ENCODE measurements at regions not wholly inside any gene's neighbourhood (a gene's known extent, or its start where the extent isn't known, plus 50 kb on each side); places are given as distances from the start of the nearest gene placed in this dataset.

DNA sequence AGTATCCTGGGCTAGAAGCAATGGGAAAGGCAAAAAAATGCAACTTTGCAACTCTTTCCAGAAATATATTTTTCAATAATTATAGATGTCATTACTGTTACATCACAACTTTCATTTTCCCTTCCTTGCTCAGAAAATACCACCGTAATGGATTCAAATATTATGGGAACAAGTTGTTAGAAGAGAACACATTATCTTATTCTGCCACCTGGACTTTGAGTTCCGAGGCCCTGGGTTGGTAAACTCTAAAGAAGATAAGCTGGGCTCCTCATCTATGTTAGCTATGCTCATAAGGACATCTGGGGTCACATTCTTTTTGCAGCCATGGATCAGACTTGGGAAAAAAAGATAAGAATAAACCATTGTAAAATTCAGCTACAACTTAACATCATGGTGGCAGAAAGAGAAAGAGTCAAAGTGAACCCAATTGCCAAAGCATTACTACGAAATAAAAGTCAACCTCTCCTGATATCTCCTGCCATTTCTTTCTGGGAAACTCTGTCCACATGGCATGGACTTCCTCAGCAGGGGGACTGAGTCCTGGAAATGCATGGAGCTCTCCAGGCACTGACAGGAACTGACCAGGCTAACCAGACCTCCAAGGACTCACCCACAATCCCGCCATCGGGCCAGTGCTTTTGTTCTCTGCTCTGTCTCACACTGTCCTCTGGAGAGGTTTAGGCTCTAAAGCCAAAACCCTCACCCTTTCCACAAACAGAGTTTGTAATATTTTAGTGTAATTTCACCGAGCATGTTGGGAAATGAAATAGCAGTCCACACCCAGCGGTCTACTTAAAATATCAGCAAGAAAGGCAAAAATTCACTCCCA, 499.1 kb upstream of the RUNX1 start:
- Histone ChIP-seq H3K9me1 (replicated peaks; ENCODE audit: control insufficient read depth, extremely low read depth, insufficient read depth, low read length) (no peaks in the 10 kb centered on the region), H3K9me3 (replicated peaks; ENCODE audit: control insufficient read depth, insufficient read depth, low read length) (no peaks in the 10 kb centered on the region), H3K36me3 (ENCODE audit: control insufficient read depth in 2 of 2, extremely low read depth in 1 of 2, insufficient read depth in 2 of 2, low read length in 2 of 2) (no peaks in the 10 kb centered on the region), H3K79me2 (ENCODE audit: control insufficient read depth, insufficient read depth, low read length) (no peaks in the 10 kb centered on the region), H3K4me2 (ENCODE audit: insufficient read depth, low read length) (no peak overlapping the region), H4K20me1 (replicated peaks; ENCODE audit: control insufficient read depth, extremely low read depth, insufficient read depth, low read length) (no peaks in the 10 kb centered on the region), H2AFZ (ENCODE audit: low read depth, low read length) (no peak overlapping the region), H3K4me1 (ENCODE audit: control insufficient read depth, extremely low read depth, insufficient read depth, low read length) (no peaks in the 10 kb centered on the region), H3K9ac (replicated peaks; ENCODE audit: extremely low read depth, insufficient read depth, low read length) (no peak overlapping the region), H3K4me3 (replicated peaks in 1 of 3; ENCODE audit: insufficient read depth in 1 of 3, low read depth in 1 of 3, low read length in 3 of 3) (no peak overlapping the region), H3K27ac (ENCODE audit: insufficient read depth, low read depth, low read length) (no peak overlapping the region), H3K27me3 (ENCODE audit: control insufficient read depth in 2 of 2, insufficient read depth in 2 of 2, low read length in 2 of 2) (peaks cover 5% of the 10 kb centered on the region in 2 experiments)
- dilution Hi-C loops (cut with MboI; ENCODE audit: extremely low pct_ligation_motif_present, low sequenced_read_pairs): no loop called here
- FAIRE-seq: no peak
- TF ChIP-seq GATA2 (IDR thresholded peaks at IDR 0.05; ENCODE audit: insufficient read depth, insufficient read length, low read depth, low read length) (no peak), MAX (IDR thresholded peaks at IDR 0.05; ENCODE audit: insufficient read depth, insufficient read length) (no peak), CTCF (IDR thresholded peaks at IDR 0.05; ENCODE audit: extremely low read depth in 1 of 2, insufficient read depth in 1 of 2, low read depth in 1 of 2, low read length in 2 of 2) (no peak), JUN (IDR thresholded peaks at IDR 0.05; ENCODE audit: borderline replicate concordance, insufficient read depth, insufficient read length, low read depth) (no peak), EZH2 (IDR thresholded peaks at IDR 0.05; ENCODE audit: borderline replicate concordance, low read depth, low read length, severe bottlenecking) (no peak), POLR2AphosphoS5 (IDR thresholded peaks at IDR 0.05; ENCODE audit: insufficient read depth, low read depth, low read length) (no peak)
- intact Hi-C loops (cut with micrococcal nuclease): no loop called here
- no TSS peak for BruUV-seq (replicated peaks)
- no peak for DNase-seq (ENCODE audit: low read depth, low spot score)
- ChIA-PET CTCF (no interaction called here), POLR2A (no interaction called here)

Data from endothelial cell of umbilical vein (primary cell).